Activated CD4-positive, alpha-beta T cell treated with anti-CD3 and anti-CD28 coated beads, Interleukin-2, amount 10 ng/mL, durations not matched to agents 7 days and 5 days (primary cell): ENCODE measurements at regions not wholly inside any gene's neighbourhood (a gene's known extent, or its start where the extent isn't known, plus 50 kb on each side); places are given as distances from the start of the nearest gene placed in this dataset.
"Not testable (repeated sequence)": the region's sequence is repeated elsewhere in the genome, so short reads cannot be mapped to it uniquely, and the experiment has no call there.

Experiments used
- CTCF ChIA-PET: fragments of 350-600 bp; sonication (Branson Sonifier 250); formaldehyde crosslinking; loops from one replicate; lab custom pipeline; 2021; ENCODE audit warnings: antibody characterized with exemption; lab: Charles Lee
- POLR2A ChIA-PET: fragments of 350-600 bp; sonication (Branson Sonifier 250); formaldehyde crosslinking; loops from one replicate; lab custom pipeline; 2021; ENCODE audit warnings: antibody characterized with exemption; lab: Charles Lee
- DNase-seq: peaks from one replicate; pipeline ENCODE4 v3.0.0-alpha.2; 2020
- H3K27ac Mint-ChIP-seq: one replicate; pipeline ENCODE4 v1.8.0; 2021; ENCODE audit warnings: mild to moderate bottlenecking, moderate library complexity, mixed read lengths
- H3K27me3 Mint-ChIP-seq: one replicate; pipeline ENCODE4 v1.8.0; 2021; ENCODE audit warnings: mixed read lengths
- H3K36me3 Mint-ChIP-seq: one replicate; pipeline ENCODE4 v1.8.0; 2021; ENCODE audit warnings: low read depth, mixed read lengths
- H3K4me1 Mint-ChIP-seq: one replicate; pipeline ENCODE4 v1.8.0; 2021; ENCODE audit warnings: mixed read lengths
- H3K4me3 Mint-ChIP-seq: one replicate; pipeline ENCODE4 v1.8.0; 2021; ENCODE audit warnings: mild to moderate bottlenecking, moderate library complexity, mixed read lengths
- H3K9me3 Mint-ChIP-seq: one replicate; pipeline ENCODE4 v1.8.0; 2021; ENCODE audit warnings: mixed read lengths

GRCh38 chr2:122079844-122080243 lies 324.4 kb downstream of the TSN start:
- Mint-ChIP-seq H3K27ac (no peak overlapping the region), H3K9me3 (no peaks in the 10 kb centered on the region), H3K4me1 (no peaks in the 10 kb centered on the region), H3K36me3 (no peaks in the 10 kb centered on the region), H3K27me3 (no peaks in the 10 kb centered on the region), H3K4me3 (no peak overlapping the region)
- POLR2A ChIA-PET, result no interaction called here
- DNase-seq, result no peak
- CTCF ChIA-PET, result interaction anchor here (1.4 kb wide), 1 partner anchor 14 kb away, joined by 3 read pairs; no protein-coding TSS in a partner anchor

GRCh38 chr2:122080316-122080715 lies 324.9 kb downstream of the TSN start:
- ChIA-PET POLR2A (no interaction called here), CTCF (no interaction called here)
- no peak for DNase-seq
- Mint-ChIP-seq H3K27me3 (no peaks in the 10 kb centered on the region), H3K4me1 (no peaks in the 10 kb centered on the region), H3K4me3 (no peak overlapping the region), H3K9me3 (no peaks in the 10 kb centered on the region), H3K27ac (no peak overlapping the region), H3K36me3 (no peaks in the 10 kb centered on the region)

GRCh38 chr2:122080871-122081270 lies 325.4 kb downstream of the TSN start:
- no peaks in the 10 kb centered on the region for H3K4me1 Mint-ChIP-seq
- no peak overlapping the region for H3K4me3 Mint-ChIP-seq
- ChIA-PET CTCF (no interaction called here), POLR2A (no interaction called here)
- H3K27ac Mint-ChIP-seq, result no peak overlapping the region
- H3K36me3 Mint-ChIP-seq, result no peaks in the 10 kb centered on the region
- DNase-seq, result no peak
- H3K27me3 Mint-ChIP-seq, result no peaks in the 10 kb centered on the region
- no peaks in the 10 kb centered on the region for H3K9me3 Mint-ChIP-seq

GRCh38 chr2:122081751-122082150 lies 326.3 kb downstream of the TSN start:
- CTCF ChIA-PET, result no interaction called here
- no peak overlapping the region for H3K4me3 Mint-ChIP-seq
- H3K27ac Mint-ChIP-seq, result no peak overlapping the region
- H3K4me1 Mint-ChIP-seq, result no peaks in the 10 kb centered on the region
- POLR2A ChIA-PET, result no interaction called here
- H3K27me3 Mint-ChIP-seq, result peaks cover 2% of the 10 kb centered on the region
- no peaks in the 10 kb centered on the region for H3K36me3 Mint-ChIP-seq
- no peaks in the 10 kb centered on the region for H3K9me3 Mint-ChIP-seq
- no peak for DNase-seq

- no peaks in the 10 kb centered on the region for H3K36me3 Mint-ChIP-seq
- no peak overlapping the region for H3K27ac Mint-ChIP-seq
- no peak overlapping the region for H3K4me3 Mint-ChIP-seq
- POLR2A ChIA-PET, result no interaction called here
- CTCF ChIA-PET, result no interaction called here
- no peaks in the 10 kb centered on the region for H3K9me3 Mint-ChIP-seq
- no peak for DNase-seq
- no peaks in the 10 kb centered on the region for H3K4me1 Mint-ChIP-seq
- H3K27me3 Mint-ChIP-seq, result peaks cover 2% of the 10 kb centered on the region
Observed at GRCh38 chr2:122083256-122084048, 328.0 kb downstream of the TSN start.

- POLR2A ChIA-PET, DNase-seq, H3K27ac Mint-ChIP-seq, H3K9me3 Mint-ChIP-seq, H3K4me3 Mint-ChIP-seq, H3K4me1 Mint-ChIP-seq, H3K27me3 Mint-ChIP-seq, CTCF ChIA-PET, H3K36me3 Mint-ChIP-seq: not testable (repeated sequence)
Observed at GRCh38 chr2:122085672-122086071, 330.2 kb downstream of the TSN start.

GRCh38 chr2:122094557-122094956 lies 339.1 kb downstream of the TSN start:
- Mint-ChIP-seq H3K27ac (no peak overlapping the region), H3K4me3 (no peak overlapping the region), H3K36me3 (no peaks in the 10 kb centered on the region), H3K9me3 (no peaks in the 10 kb centered on the region), H3K27me3 (peaks cover 2% of the 10 kb centered on the region), H3K4me1 (no peaks in the 10 kb centered on the region)
- DNase-seq, result no peak
- ChIA-PET POLR2A (no interaction called here), CTCF (interaction anchor here (0.6 kb wide), 1 partner anchor 8 kb away, joined by 3 read pairs; no protein-coding TSS in a partner anchor)

GRCh38 chr2:122096761-122097160 lies 341.3 kb downstream of the TSN start:
- Mint-ChIP-seq H3K9me3 (no peaks in the 10 kb centered on the region), H3K4me1 (no peaks in the 10 kb centered on the region), H3K36me3 (no peaks in the 10 kb centered on the region), H3K27ac (no peak overlapping the region), H3K4me3 (no peak overlapping the region), H3K27me3 (peaks cover 2% of the 10 kb centered on the region)
- DNase-seq, result no peak
- CTCF ChIA-PET, result no interaction called here
- POLR2A ChIA-PET, result no interaction called here

- H3K27me3 Mint-ChIP-seq, result peaks cover 2% of the 10 kb centered on the region
- H3K36me3 Mint-ChIP-seq, result no peaks in the 10 kb centered on the region
- no peak overlapping the region for H3K27ac Mint-ChIP-seq
- ChIA-PET CTCF (no interaction called here), POLR2A (no interaction called here)
- no peak overlapping the region for H3K4me3 Mint-ChIP-seq
- H3K4me1 Mint-ChIP-seq, result no peaks in the 10 kb centered on the region
- DNase-seq, result no peak
- no peaks in the 10 kb centered on the region for H3K9me3 Mint-ChIP-seq
Observed at GRCh38 chr2:122098306-122098705, 342.9 kb downstream of the TSN start.

GRCh38 chr2:122100346-122100745 lies 344.9 kb downstream of the TSN start:
- H3K4me3 Mint-ChIP-seq, result no peak overlapping the region
- no peak overlapping the region for H3K27ac Mint-ChIP-seq
- no peak for DNase-seq

GRCh38 chr2:122100756-122101155 lies 345.3 kb downstream of the TSN start:
- DNase-seq, result no peak
- H3K9me3 Mint-ChIP-seq, result no peaks in the 10 kb centered on the region
- POLR2A ChIA-PET, result no interaction called here

More at GRCh38 chr2:122100346-122100745, 344.9 kb downstream of the TSN start:
- ChIA-PET CTCF (no interaction called here), POLR2A (no interaction called here)
- no peaks in the 10 kb centered on the region for H3K27me3 Mint-ChIP-seq
- no peaks in the 10 kb centered on the region for H3K9me3 Mint-ChIP-seq
- H3K4me1 Mint-ChIP-seq, result no peaks in the 10 kb centered on the region
- no peaks in the 10 kb centered on the region for H3K36me3 Mint-ChIP-seq

GRCh38 chr2:122101319-122101718 lies 345.9 kb downstream of the TSN start:
- H3K4me3 Mint-ChIP-seq, result no peak overlapping the region
- H3K9me3 Mint-ChIP-seq, result no peaks in the 10 kb centered on the region
- no peaks in the 10 kb centered on the region for H3K27me3 Mint-ChIP-seq
- H3K27ac Mint-ChIP-seq, result no peak overlapping the region
- H3K4me1 Mint-ChIP-seq, result no peaks in the 10 kb centered on the region
- ChIA-PET CTCF (no interaction called here), POLR2A (no interaction called here)
- no peak for DNase-seq
- no peaks in the 10 kb centered on the region for H3K36me3 Mint-ChIP-seq

More at GRCh38 chr2:122100756-122101155, 345.3 kb downstream of the TSN start:
- no peaks in the 10 kb centered on the region for H3K4me1 Mint-ChIP-seq
- H3K4me3 Mint-ChIP-seq, result no peak overlapping the region
- H3K27ac Mint-ChIP-seq, result no peak overlapping the region
- no peaks in the 10 kb centered on the region for H3K36me3 Mint-ChIP-seq
- no peaks in the 10 kb centered on the region for H3K27me3 Mint-ChIP-seq
- CTCF ChIA-PET, result no interaction called here

GRCh38 chr2:122105171-122105876 lies 349.9 kb downstream of the TSN start:
- H3K4me3 Mint-ChIP-seq, result no peak overlapping the region
- DNase-seq, result no peak
- POLR2A ChIA-PET, result no interaction called here
- no peak overlapping the region for H3K27ac Mint-ChIP-seq
- no peaks in the 10 kb centered on the region for H3K4me1 Mint-ChIP-seq
- no peaks in the 10 kb centered on the region for H3K27me3 Mint-ChIP-seq
- CTCF ChIA-PET, result no interaction called here
- no peaks in the 10 kb centered on the region for H3K36me3 Mint-ChIP-seq
- no peaks in the 10 kb centered on the region for H3K9me3 Mint-ChIP-seq
